Neural progenitor cell (in vitro differentiated cells): ENCODE measurements at regions not wholly inside any gene's neighbourhood (a gene's known extent, or its start where the extent isn't known, plus 50 kb on each side); places are given as distances from the start of the nearest gene placed in this dataset.

Source experiments
- DNase-seq: peaks from one replicate; pipeline ENCODE4 v3.0.0-alpha.2; 2016; ENCODE audit warnings: low spot score
- H2AFZ ChIP-seq: fragments of 200-600 bp; sonication (generic); replicated peaks from 2 replicates; pipeline ENCODE4 v1.6.1; 2016; ENCODE audit warnings: antibody characterized with exemption
- H3F3A ChIP-seq: fragments of 200-600 bp; sonication (generic); 2 replicates; pipeline ENCODE4 v1.6.1; 2016; ENCODE audit warnings: antibody characterized with exemption, low read depth
- H3K27ac ChIP-seq: fragments of 200-600 bp; sonication (generic); 2 replicates; pipeline ENCODE4 v1.5.1; 2016; ENCODE audit warnings: mild to moderate bottlenecking
- H3K27me3 ChIP-seq: fragments of 200-600 bp; sonication (generic); 2 replicates; pipeline ENCODE4 v1.6.1; 2016; ENCODE audit warnings: mild to moderate bottlenecking, moderate library complexity
- H3K36me3 ChIP-seq: fragments of 200-600 bp; sonication (generic); 2 replicates; pipeline ENCODE4 v1.5.1; 2016
- H3K4me1 ChIP-seq: fragments of 200-600 bp; sonication (generic); 2 replicates; pipeline ENCODE4 v1.6.1; 2016; ENCODE audit warnings: mixed run types
- H3K4me2 ChIP-seq: fragments of 200-600 bp; sonication (generic); 2 replicates; pipeline ENCODE4 v1.6.1; 2016
- H3K4me3 ChIP-seq: fragments of 200-600 bp; sonication (generic); 2 replicates; pipeline ENCODE4 v1.5.1; 2016
- H3K79me2 ChIP-seq: fragments of 200-600 bp; sonication (generic); 2 replicates; pipeline ENCODE4 v1.6.1; 2016; ENCODE audit warnings: low read depth
- H3K9ac ChIP-seq: fragments of 200-600 bp; sonication (generic); 2 replicates; pipeline ENCODE4 v1.6.1; 2016
- H3K9me3 ChIP-seq: fragments of 200-600 bp; sonication (generic); 2 replicates; pipeline ENCODE4 v1.5.1; 2016; ENCODE audit warnings: low read depth
- H4K20me1 ChIP-seq: fragments of 200-600 bp; sonication (generic); 2 replicates; pipeline ENCODE4 v1.6.1; 2016; ENCODE audit warnings: low read depth
- H3K27ac Mint-ChIP-seq: 3 replicates; pipeline ENCODE4 v1.8.0; 2021; ENCODE audit warnings: mixed read lengths
- H3K27me3 Mint-ChIP-seq: 2 replicates; pipeline ENCODE4 v1.8.0; 2022; ENCODE audit warnings: low read depth, mild to moderate bottlenecking, inconsistent platforms, moderate library complexity, mixed read lengths; ENCODE audit not compliant: insufficient read depth
- H3K36me3 Mint-ChIP-seq: 3 replicates; pipeline ENCODE4 v1.8.0; 2021; ENCODE audit warnings: mixed read lengths
- H3K4me1 Mint-ChIP-seq: 3 replicates; pipeline ENCODE4 v1.8.0; 2021; ENCODE audit warnings: mixed read lengths
- H3K4me3 Mint-ChIP-seq: 3 replicates; pipeline ENCODE4 v1.8.0; 2021; ENCODE audit warnings: mild to moderate bottlenecking, moderate library complexity, mixed read lengths
- H3K9me3 Mint-ChIP-seq: 3 replicates; pipeline ENCODE4 v1.8.0; 2020; ENCODE audit warnings: mixed read lengths
- CTCF ChIP-seq: fragments of 200-600 bp; sonication (generic); IDR thresholded peaks from 2 replicates; pipeline ENCODE4 v1.5.1; 2017; ENCODE audit warnings: antibody characterized with exemption, mild to moderate bottlenecking
- EZH2 ChIP-seq: fragments of 200-600 bp; sonication (generic); IDR thresholded peaks from 2 replicates; pipeline ENCODE4 v1.6.1; 2017; ENCODE audit warnings: antibody characterized with exemption, mild to moderate bottlenecking, moderate library complexity
- EZH2phosphoT487 ChIP-seq: fragments of 200-600 bp; sonication (generic); IDR thresholded peaks from 2 replicates; pipeline ENCODE4 v1.6.1; 2017; ENCODE audit warnings: antibody characterized with exemption

DNA sequence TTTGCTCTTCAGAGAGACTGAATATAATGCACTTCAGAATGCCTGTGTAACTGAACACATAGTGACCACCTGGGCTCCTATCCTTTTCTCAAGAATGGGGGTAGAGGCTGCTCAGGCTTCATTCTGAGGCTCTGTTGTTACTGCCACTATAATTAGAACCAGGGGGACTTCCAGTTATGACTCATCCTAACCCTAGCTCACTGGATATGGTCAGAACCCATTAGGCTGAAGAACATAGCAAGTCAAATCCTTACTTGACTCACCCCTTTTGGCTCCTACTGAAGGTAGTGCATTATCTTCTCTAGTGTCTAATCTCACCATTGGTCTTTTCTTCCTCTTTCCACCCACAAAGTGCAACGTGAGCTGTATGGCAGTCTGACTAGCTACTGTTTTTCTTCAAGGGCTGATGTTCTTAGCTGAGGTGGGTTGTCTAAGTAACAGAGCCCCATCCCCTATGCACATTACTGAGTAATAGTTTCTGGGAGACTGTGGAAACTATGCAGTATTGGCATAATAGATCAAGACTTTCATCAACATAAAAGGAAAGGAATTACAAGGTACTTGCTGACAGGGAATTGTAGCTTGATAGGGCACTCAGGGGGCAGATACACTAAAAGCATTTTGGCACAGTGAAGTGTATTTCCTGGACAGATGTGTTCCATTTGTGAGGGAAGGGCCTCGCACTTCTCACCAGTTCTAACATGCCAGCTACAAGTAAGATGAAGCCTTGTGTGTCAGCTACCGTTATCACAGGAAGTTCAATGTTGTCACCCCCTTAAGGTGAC, 431.0 kb upstream of the MEF2C start:
- no peaks in the 10 kb centered on the region for H3F3A ChIP-seq
- Mint-ChIP-seq H3K4me1 (peaks cover 10% of the 10 kb centered on the region), H3K4me3 (no peak overlapping the region), H3K9me3 (no peaks in the 10 kb centered on the region), H3K36me3 (no peaks in the 10 kb centered on the region), H3K27me3 (no peaks in the 10 kb centered on the region), H3K27ac (no peak overlapping the region)
- H3K9ac ChIP-seq = no peak overlapping the region
- no peak overlapping the region for H3K4me3 ChIP-seq
- no peaks in the 10 kb centered on the region for H4K20me1 ChIP-seq
- H3K4me2 ChIP-seq = no peak overlapping the region
- H3K79me2 ChIP-seq = no peaks in the 10 kb centered on the region
- TF ChIP-seq EZH2 (no peak), EZH2phosphoT487 (no peak), CTCF (no peak)
- H3K9me3 ChIP-seq = no peaks in the 10 kb centered on the region
- no peaks in the 10 kb centered on the region for H3K36me3 ChIP-seq
- H3K27ac ChIP-seq = no peak overlapping the region
- no peaks in the 10 kb centered on the region for H3K27me3 ChIP-seq
- no peaks in the 10 kb centered on the region for H3K4me1 ChIP-seq
- no peak for DNase-seq
- no peak overlapping the region for H2AFZ ChIP-seq

- no peaks in the 10 kb centered on the region for H3K9me3 ChIP-seq
- DNase-seq = no peak
- H3F3A ChIP-seq = no peaks in the 10 kb centered on the region
- no peaks in the 10 kb centered on the region for H3K36me3 Mint-ChIP-seq
- H2AFZ ChIP-seq = no peak overlapping the region
- H3K4me3 ChIP-seq = no peak overlapping the region
- H3K4me1 ChIP-seq = no peaks in the 10 kb centered on the region
- H3K79me2 ChIP-seq = no peaks in the 10 kb centered on the region
- H3K27ac Mint-ChIP-seq = no peak overlapping the region
- H3K9me3 Mint-ChIP-seq = no peaks in the 10 kb centered on the region
- H3K4me1 Mint-ChIP-seq = peaks cover 10% of the 10 kb centered on the region
- H3K27me3 ChIP-seq = no peaks in the 10 kb centered on the region
- no peak overlapping the region for H3K27ac ChIP-seq
- no peak overlapping the region for H3K4me3 Mint-ChIP-seq
- no peaks in the 10 kb centered on the region for H3K27me3 Mint-ChIP-seq
- H3K4me2 ChIP-seq = no peak overlapping the region
- H3K9ac ChIP-seq = no peak overlapping the region
- no peaks in the 10 kb centered on the region for H4K20me1 ChIP-seq
- TF ChIP-seq CTCF = no peak
- no peak for TF ChIP-seq EZH2phosphoT487
- no peak for TF ChIP-seq EZH2
- H3K36me3 ChIP-seq = no peaks in the 10 kb centered on the region
These were observed 430.1 kb upstream of the MEF2C start for GRCh38 chr5:89313044-89313443.

DNA sequence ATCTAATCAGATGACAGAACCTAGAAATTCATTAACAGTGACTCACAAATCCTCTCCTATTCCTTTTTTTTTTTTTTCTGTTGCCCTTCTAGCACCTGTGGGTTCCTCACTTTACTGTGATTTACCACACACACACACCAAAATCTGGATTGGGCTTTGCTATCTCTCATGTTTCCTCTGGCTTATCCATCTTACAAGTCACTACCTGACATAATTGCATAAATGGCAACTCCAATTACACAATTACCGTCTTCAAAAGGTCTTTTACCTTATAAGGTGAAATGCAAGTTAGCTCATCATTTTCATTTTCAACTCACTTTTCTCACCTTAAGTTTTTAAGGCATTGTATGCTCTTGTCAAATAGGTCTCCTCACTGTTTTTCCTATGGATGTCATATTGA, 426.3 kb upstream of the MEF2C start:
- no peaks in the 10 kb centered on the region for H3K27me3 Mint-ChIP-seq
- H3K4me3 Mint-ChIP-seq = no peak overlapping the region
- peaks cover 10% of the 10 kb centered on the region for H3K4me1 Mint-ChIP-seq
- H3F3A ChIP-seq = no peaks in the 10 kb centered on the region
- no peaks in the 10 kb centered on the region for H3K36me3 Mint-ChIP-seq
- no peaks in the 10 kb centered on the region for H3K79me2 ChIP-seq
- no peaks in the 10 kb centered on the region for H3K4me1 ChIP-seq
- H3K4me2 ChIP-seq = no peak overlapping the region
- no peaks in the 10 kb centered on the region for H3K9me3 Mint-ChIP-seq
- no peak overlapping the region for H2AFZ ChIP-seq
- no peak for DNase-seq
- no peak overlapping the region for H3K9ac ChIP-seq
- TF ChIP-seq CTCF (no peak), EZH2 (no peak), EZH2phosphoT487 (no peak)
- H3K9me3 ChIP-seq = no peaks in the 10 kb centered on the region
- H4K20me1 ChIP-seq = no peaks in the 10 kb centered on the region
- H3K27me3 ChIP-seq = no peaks in the 10 kb centered on the region
- H3K27ac Mint-ChIP-seq = no peak overlapping the region
- no peak overlapping the region for H3K27ac ChIP-seq
- no peak overlapping the region for H3K4me3 ChIP-seq
- H3K36me3 ChIP-seq = no peaks in the 10 kb centered on the region
